Prostate gland (tissue), 2 donors: ENCODE measurements at regions not wholly inside any gene's neighbourhood (a gene's known extent, or its start where the extent isn't known, plus 50 kb on each side); places are given as distances from the start of the nearest gene placed in this dataset.
"Not testable (repeated sequence)": the region's sequence is repeated elsewhere in the genome, so short reads cannot be mapped to it uniquely, and the experiment has no call there.

Experiments used
- DNase-seq: peaks from one replicate; pipeline ENCODE4 v3.0.0-alpha.2; 2019; ENCODE audit warnings: low spot score
- H3K27ac ChIP-seq, 2 donors: fragments of 200-600 bp; sonication (generic); 2 replicates each; pipeline ENCODE4 v1.5.1; 2017 to 2019
- H3K27me3 ChIP-seq: fragments of 200-600 bp; sonication (generic); replicated peaks from 2 replicates; pipeline ENCODE4 v1.5.1; 2019; ENCODE audit not compliant: insufficient read depth
- H3K36me3 ChIP-seq, 2 donors: fragments of 200-600 bp; sonication (generic); 1 replicate in 1 of 2; 2 replicates in 1 of 2; pipeline versions ENCODE4 v1.5.1 to v1.8.1; 2017 to 2019
- H3K4me1 ChIP-seq: fragments of 200-600 bp; sonication (generic); replicated peaks from 2 replicates; pipeline ENCODE4 v1.5.1; 2019
- H3K4me3 ChIP-seq, 2 donors: fragments of 200-600 bp; sonication (generic); 2 replicates each; pipeline ENCODE4 v1.5.1; 2017 to 2019
- H3K9me3 ChIP-seq: fragments of 200-600 bp; sonication (generic); 2 replicates; pipeline ENCODE4 v1.5.1; 2017
- CTCF ChIP-seq, 4 experiments: fragments of 200-600 bp in 2 of 4; fragments of 450-650 bp in 2 of 4; sonication (generic) in 2 of 4; IDR thresholded peaks; 1 replicate in 3 of 4; 2 replicates in 1 of 4; pipeline ENCODE4 v1.5.1; 2016 to 2019; ENCODE audit warnings: antibody characterized with exemption in 4 of 4, mild to moderate bottlenecking in 2 of 4, moderate library complexity in 2 of 4
- POLR2A ChIP-seq: fragments of 450-650 bp; IDR thresholded peaks from one replicate; pipeline ENCODE4 v1.6.1; 2016; ENCODE audit warnings: antibody characterized with exemption, mild to moderate bottlenecking
- POLR2AphosphoS5 ChIP-seq: sonication (generic); formaldehyde crosslinking; IDR thresholded peaks from one replicate; pipeline ENCODE4 v1.6.1; 2017; ENCODE audit warnings: antibody characterized with exemption
- WGBS: methylation state at CpG from one replicate; pipeline ENCODE4 v1.1.5; 2018; 5-methylcytosine and 5-hydroxymethylcytosine counted together
- intact Hi-C: fragments of 100-400 bp; cut with DNase I; formaldehyde crosslinking; loops from one replicate; pipeline ENCODE4 v1.14.2; 2022

- Histone ChIP-seq H3K27me3 (no peaks in the 10 kb centered on the region), H3K36me3 (no peaks in the 10 kb centered on the region), H3K4me3 (no peak overlapping the region), H3K9me3 (no peaks in the 10 kb centered on the region), H3K27ac (peak overlapping the region; percentile 76 to 92), H3K4me1 (peaks cover 14% of the 10 kb centered on the region)
- intact Hi-C loops = no loop called here
- DNase-seq = peak; percentile 69
- TF ChIP-seq POLR2A (no peak), POLR2AphosphoS5 (peak; percentile 56), CTCF (IDR thresholded peaks at IDR 0.05) (no peak)
- 9% methylated on average over 12 of the region's 12 CpGs for WGBS
Measured at GRCh38 chr5:172533399-172534228, 79.3 kb upstream of the SH3PXD2B start.

DNA sequence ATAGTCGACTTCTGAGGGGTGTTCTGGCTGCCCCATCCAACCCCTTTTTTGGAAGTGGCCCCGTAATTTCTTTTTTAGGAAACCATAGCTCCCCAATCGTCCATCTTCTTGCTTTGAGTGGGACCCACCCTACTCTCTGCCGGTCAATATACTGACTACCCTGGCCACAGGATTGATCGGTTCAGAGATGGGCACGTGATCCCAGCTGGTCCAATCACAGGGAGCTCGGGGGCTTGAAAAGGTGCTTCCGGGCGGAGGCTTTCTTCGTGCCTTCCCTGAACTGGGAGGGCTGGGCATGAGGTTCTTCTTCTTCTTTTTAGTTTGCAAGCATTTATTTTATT, 78.7 kb upstream of the SH3PXD2B start:
- H3K27ac ChIP-seq = peak overlapping the region; percentile 76 to 92
- no peak for DNase-seq
- no peak for TF ChIP-seq POLR2AphosphoS5
- H3K4me3 ChIP-seq = no peak overlapping the region
- H3K36me3 ChIP-seq = no peaks in the 10 kb centered on the region
- no peaks in the 10 kb centered on the region for H3K27me3 ChIP-seq
- no peaks in the 10 kb centered on the region for H3K9me3 ChIP-seq
- peaks cover 14% of the 10 kb centered on the region for H3K4me1 ChIP-seq
- WGBS = 44% methylated on average over 10 of the region's 10 CpGs
- intact Hi-C loops = no loop called here

GRCh38 chr5:172532439-172532838, 78.1 kb upstream of the SH3PXD2B start:
- Histone ChIP-seq H3K27ac (peak overlapping the region in 1 of 2 donors; percentile 92), H3K4me1 (peaks cover 14% of the 10 kb centered on the region)
- intact Hi-C loops, H3K27me3 ChIP-seq, H3K36me3 ChIP-seq, DNase-seq, H3K9me3 ChIP-seq, H3K4me3 ChIP-seq: not testable (repeated sequence)
- WGBS = 86% methylated on average over 8 of the region's 8 CpGs

DNA sequence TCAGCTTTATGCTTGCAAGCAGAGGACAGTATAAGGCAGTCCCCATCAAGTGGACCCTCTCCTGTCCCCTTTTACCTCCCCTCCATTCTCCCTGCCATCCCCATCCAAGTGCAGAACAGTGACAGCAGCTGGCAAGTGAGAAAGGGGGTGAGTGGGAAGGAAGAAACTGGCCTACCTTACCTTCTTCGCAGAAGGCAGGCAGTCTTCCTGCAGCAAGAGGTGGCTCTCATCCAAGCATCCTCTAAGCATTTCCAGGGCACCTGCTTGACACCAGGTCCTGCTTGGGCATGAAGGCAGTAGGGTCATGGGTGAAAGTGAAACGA, 77.3 kb upstream of the SH3PXD2B start:
- intact Hi-C loops = no loop called here
- Histone ChIP-seq H3K27ac (no peak overlapping the region), H3K4me1 (peaks cover 14% of the 10 kb centered on the region), H3K4me3 (no peak overlapping the region), H3K9me3 (no peaks in the 10 kb centered on the region), H3K36me3 (no peaks in the 10 kb centered on the region), H3K27me3 (no peaks in the 10 kb centered on the region)
- WGBS = 95% methylated on average over 2 of the region's 2 CpGs
- TF ChIP-seq POLR2A (no peak), CTCF (IDR thresholded peaks at IDR 0.05) (no peak), POLR2AphosphoS5 (no peak)
- DNase-seq = no peak

DNA sequence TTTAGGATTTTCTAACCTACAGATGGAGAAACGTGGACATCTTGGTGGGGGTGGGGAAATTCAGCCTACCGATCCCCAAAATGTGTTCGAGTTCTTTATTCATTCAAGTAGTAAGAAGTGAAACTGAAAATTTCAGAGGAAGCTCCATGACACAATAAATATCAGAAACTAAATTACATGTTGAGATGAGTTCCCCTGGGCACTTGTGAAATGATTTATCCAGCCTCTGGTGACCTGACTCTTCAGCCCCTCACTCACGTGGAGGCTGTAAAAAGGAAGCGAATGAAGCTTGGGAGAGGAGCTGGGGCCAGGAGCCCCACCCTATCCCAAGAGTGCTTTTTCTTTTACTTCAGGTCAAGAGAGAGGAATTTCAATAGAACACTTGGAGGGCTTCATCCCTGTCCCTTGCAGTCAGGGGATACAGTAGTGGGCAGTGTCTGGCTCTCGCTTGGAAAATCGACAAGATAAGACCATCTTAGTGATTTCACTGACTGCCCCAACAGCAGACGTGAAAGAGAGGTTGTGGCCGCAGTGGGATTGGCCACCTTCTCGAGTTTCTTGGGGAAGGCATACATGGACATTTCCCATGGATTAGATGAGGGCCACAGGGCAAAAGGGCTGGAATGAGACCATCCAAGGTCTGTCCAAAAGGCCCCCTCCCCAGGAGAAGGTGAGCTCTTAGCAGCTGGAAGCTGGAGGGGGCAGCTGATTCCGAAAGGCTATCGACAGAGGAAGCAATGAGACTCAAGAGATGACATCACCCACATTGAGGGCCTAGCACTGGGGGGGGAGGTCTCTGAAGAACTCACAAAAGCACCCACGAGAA, 76.8 kb upstream of the SH3PXD2B start:
- no peaks in the 10 kb centered on the region for H3K9me3 ChIP-seq
- peaks cover 14% of the 10 kb centered on the region for H3K4me1 ChIP-seq
- no peak for TF ChIP-seq POLR2A
- TF ChIP-seq CTCF (IDR thresholded peaks at IDR 0.05) = no peak
- no peak for TF ChIP-seq POLR2AphosphoS5
- H3K27ac ChIP-seq = no peak overlapping the region
- no peaks in the 10 kb centered on the region for H3K36me3 ChIP-seq
- WGBS = 81% methylated on average over 13 of the region's 13 CpGs
- DNase-seq = no peak
- intact Hi-C loops = no loop called here
- no peaks in the 10 kb centered on the region for H3K27me3 ChIP-seq
- H3K4me3 ChIP-seq = no peak overlapping the region
